C4-2B (cell line): ENCODE measurements at regions not wholly inside any gene's neighbourhood (a gene's known extent, or its start where the extent isn't known, plus 50 kb on each side); places are given as distances from the start of the nearest gene placed in this dataset.

Experiments used
- ZFX ChIP-seq: fragments of 450-650 bp; IDR thresholded peaks from 2 replicates; pipeline ENCODE4 v1.6.1; 2017
- TF ChIP-seq, protein P1 (sequence below): fragments of 450-650 bp; conservative IDR thresholded peaks from 2 replicates; pipeline ENCODE4 v1.5.1; 2017; ENCODE audit warnings: mild to moderate bottlenecking

DNA sequence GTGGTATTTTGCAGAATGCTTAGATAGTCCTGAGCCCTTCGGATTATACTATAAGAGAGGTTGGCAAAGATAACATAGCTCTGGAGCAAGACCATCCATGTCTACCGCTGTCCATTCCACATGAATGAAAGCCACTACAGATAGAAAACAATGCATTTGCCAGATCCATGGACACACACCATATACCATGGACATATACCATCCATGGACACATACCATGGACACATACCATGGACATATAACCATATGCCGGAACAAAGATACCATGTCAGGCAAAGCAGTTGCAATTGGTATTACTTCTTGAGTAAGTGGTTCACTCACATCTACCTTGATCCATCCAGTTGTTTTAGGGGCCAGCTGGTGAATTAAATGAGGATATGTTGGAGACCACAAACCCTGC is 53.2 kb upstream of the ATP6AP2 start:
- TF ChIP-seq, protein P1, sequence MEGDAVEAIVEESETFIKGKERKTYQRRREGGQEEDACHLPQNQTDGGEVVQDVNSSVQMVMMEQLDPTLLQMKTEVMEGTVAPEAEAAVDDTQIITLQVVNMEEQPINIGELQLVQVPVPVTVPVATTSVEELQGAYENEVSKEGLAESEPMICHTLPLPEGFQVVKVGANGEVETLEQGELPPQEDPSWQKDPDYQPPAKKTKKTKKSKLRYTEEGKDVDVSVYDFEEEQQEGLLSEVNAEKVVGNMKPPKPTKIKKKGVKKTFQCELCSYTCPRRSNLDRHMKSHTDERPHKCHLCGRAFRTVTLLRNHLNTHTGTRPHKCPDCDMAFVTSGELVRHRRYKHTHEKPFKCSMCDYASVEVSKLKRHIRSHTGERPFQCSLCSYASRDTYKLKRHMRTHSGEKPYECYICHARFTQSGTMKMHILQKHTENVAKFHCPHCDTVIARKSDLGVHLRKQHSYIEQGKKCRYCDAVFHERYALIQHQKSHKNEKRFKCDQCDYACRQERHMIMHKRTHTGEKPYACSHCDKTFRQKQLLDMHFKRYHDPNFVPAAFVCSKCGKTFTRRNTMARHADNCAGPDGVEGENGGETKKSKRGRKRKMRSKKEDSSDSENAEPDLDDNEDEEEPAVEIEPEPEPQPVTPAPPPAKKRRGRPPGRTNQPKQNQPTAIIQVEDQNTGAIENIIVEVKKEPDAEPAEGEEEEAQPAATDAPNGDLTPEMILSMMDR = no peak
- TF ChIP-seq ZFX = no peak
